OCI-LY1 (cell line): ENCODE measurements at regions not wholly inside any gene's neighbourhood (a gene's known extent, or its start where the extent isn't known, plus 50 kb on each side); places are given as distances from the start of the nearest gene placed in this dataset.

Experiments
- H2AFZ ChIP-seq: fragments of 200-600 bp; sonication (generic), shearing (Covaris generic); 2 replicates; pipeline ENCODE4 v1.6.0; 2014; ENCODE audit warnings: antibody characterized with exemption, mild to moderate bottlenecking, low read length
- H3F3A ChIP-seq: fragments of 200-600 bp; sonication (generic), shearing (Covaris generic); 2 replicates; pipeline ENCODE4 v1.6.0; 2014; ENCODE audit warnings: mild to moderate bottlenecking, antibody characterized with exemption, low read length, moderate library complexity; ENCODE audit not compliant: insufficient read depth
- H3K27ac ChIP-seq: fragments of 200-600 bp; sonication (generic); 2 replicates; pipeline ENCODE4 v1.5.1; 2014; ENCODE audit warnings: low read length, mixed run types, mild to moderate bottlenecking, low read depth; ENCODE audit not compliant: poor library complexity, severe bottlenecking
- H3K27me3 ChIP-seq: fragments of 200-600 bp; sonication (generic); 2 replicates; pipeline ENCODE4 v1.6.0; 2014; ENCODE audit warnings: antibody characterized with exemption, mild to moderate bottlenecking, low read length, moderate library complexity; ENCODE audit not compliant: insufficient read depth
- H3K36me3 ChIP-seq: fragments of 200-600 bp; sonication (generic); 2 replicates; pipeline ENCODE4 v1.6.1; 2014; ENCODE audit warnings: mild to moderate bottlenecking, antibody characterized with exemption, low read length, moderate library complexity, mixed read lengths; ENCODE audit not compliant: insufficient read depth
- H3K4me1 ChIP-seq: fragments of 200-600 bp; sonication (generic); 2 replicates; pipeline ENCODE4 v1.5.1; 2014; ENCODE audit warnings: mild to moderate bottlenecking, low read length, moderate library complexity; ENCODE audit not compliant: insufficient read depth, severe bottlenecking
- H3K4me2 ChIP-seq: fragments of 200-600 bp; sonication (generic), shearing (Covaris generic); 2 replicates; pipeline ENCODE4 v1.6.1; 2014; ENCODE audit warnings: low read length
- H3K4me3 ChIP-seq: fragments of 200-600 bp; sonication (generic); 2 replicates; pipeline ENCODE4 v1.5.1; 2014; ENCODE audit warnings: low read length, low read depth, mild to moderate bottlenecking, mixed read lengths; ENCODE audit not compliant: poor library complexity, severe bottlenecking
- H3K79me2 ChIP-seq: fragments of 200-600 bp; shearing (Covaris generic); 2 replicates; pipeline ENCODE4 v1.6.1; 2016; ENCODE audit warnings: mixed run types, low read length, mixed read lengths; ENCODE audit not compliant: insufficient read depth
- H3K9ac ChIP-seq: fragments of 200-600 bp; sonication (generic), shearing (Covaris generic); 2 replicates; pipeline ENCODE4 v1.6.1; 2014; ENCODE audit warnings: mild to moderate bottlenecking, low read length, mixed read lengths
- H3K9me2 ChIP-seq: fragments of 200-600 bp; sonication (generic), shearing (Covaris generic); 2 replicates; pipeline ENCODE4 v1.6.1; 2014; ENCODE audit warnings: low read depth, mild to moderate bottlenecking, low read length, mixed read lengths
- H3K9me3 ChIP-seq: fragments of 200-600 bp; shearing (Covaris generic); 2 replicates; pipeline ENCODE4 v1.6.1; 2014; ENCODE audit warnings: low read length, mixed read lengths
- H4K20me1 ChIP-seq: fragments of 200-600 bp; sonication (generic), shearing (Covaris generic); 2 replicates; pipeline ENCODE4 v1.6.0; 2016; ENCODE audit warnings: mild to moderate bottlenecking, low read length; ENCODE audit not compliant: insufficient read depth
- EZH2 ChIP-seq: fragments of 200-600 bp; sonication (generic), shearing (Covaris generic); IDR thresholded peaks from 2 replicates; pipeline ENCODE4 v1.8.0; 2017; ENCODE audit warnings: borderline replicate concordance, mixed run types, mild to moderate bottlenecking, antibody characterized with exemption, low read length, moderate library complexity, mixed read lengths
- TF ChIP-seq, protein P1 (sequence below): fragments of 200-600 bp; sonication (generic), shearing (Covaris generic); IDR thresholded peaks from 2 replicates; pipeline ENCODE4 v1.5.1; 2017; ENCODE audit warnings: mild to moderate bottlenecking, antibody characterized with exemption, low read length, moderate library complexity, mixed read lengths

DNA sequence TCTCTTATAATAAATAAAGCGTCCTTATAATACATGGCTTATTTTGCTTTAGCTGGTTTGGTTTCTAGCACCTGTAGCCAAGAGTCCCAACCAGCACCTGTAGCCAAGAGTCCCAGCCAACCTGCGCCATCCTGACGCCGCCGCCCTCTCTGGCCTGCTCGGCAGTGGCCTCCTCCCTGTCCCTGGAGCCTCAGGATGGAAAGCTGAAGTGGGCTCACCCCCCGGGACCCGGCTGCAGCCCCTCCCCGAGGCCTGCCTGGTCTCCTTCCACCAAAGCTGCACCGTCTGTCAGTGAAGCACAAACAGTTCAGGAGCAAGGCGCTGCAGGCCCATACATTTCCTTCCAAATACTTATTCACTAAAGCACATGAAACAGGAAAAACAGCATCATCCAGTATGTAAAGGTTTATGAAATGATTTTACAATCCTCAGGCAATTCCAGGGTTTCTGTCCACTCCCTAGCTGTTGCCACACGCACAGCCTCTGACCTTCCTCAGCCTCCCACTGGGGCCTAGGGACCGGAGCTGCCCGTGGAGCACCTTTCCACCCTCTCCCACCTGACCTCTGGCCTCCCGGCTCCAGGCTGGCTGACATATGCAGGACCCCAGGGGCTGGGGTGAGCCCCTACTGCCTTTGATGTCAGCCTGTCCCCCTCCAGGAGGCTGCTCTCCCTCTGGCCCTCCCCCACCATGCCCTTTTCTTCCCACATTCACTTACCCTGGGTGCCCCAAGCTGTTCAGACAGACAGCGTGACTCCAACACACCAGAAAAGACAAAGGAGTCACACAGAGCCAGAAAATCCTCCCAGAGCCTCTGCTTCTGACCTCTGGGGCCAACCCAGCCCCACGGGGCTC lies 149.6 kb upstream of the PPP2R2D start:
- TF ChIP-seq, protein P1, sequence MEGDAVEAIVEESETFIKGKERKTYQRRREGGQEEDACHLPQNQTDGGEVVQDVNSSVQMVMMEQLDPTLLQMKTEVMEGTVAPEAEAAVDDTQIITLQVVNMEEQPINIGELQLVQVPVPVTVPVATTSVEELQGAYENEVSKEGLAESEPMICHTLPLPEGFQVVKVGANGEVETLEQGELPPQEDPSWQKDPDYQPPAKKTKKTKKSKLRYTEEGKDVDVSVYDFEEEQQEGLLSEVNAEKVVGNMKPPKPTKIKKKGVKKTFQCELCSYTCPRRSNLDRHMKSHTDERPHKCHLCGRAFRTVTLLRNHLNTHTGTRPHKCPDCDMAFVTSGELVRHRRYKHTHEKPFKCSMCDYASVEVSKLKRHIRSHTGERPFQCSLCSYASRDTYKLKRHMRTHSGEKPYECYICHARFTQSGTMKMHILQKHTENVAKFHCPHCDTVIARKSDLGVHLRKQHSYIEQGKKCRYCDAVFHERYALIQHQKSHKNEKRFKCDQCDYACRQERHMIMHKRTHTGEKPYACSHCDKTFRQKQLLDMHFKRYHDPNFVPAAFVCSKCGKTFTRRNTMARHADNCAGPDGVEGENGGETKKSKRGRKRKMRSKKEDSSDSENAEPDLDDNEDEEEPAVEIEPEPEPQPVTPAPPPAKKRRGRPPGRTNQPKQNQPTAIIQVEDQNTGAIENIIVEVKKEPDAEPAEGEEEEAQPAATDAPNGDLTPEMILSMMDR = no peak
- no peak for TF ChIP-seq EZH2
- H3K9ac ChIP-seq = no peak overlapping the region
- no peak overlapping the region for H2AFZ ChIP-seq
- no peaks in the 10 kb centered on the region for H3K79me2 ChIP-seq
- H3K27ac ChIP-seq = no peak overlapping the region
- H3K4me3 ChIP-seq = no peak overlapping the region
- no peaks in the 10 kb centered on the region for H4K20me1 ChIP-seq
- H3K36me3 ChIP-seq = no peaks in the 10 kb centered on the region
- no peaks in the 10 kb centered on the region for H3K9me2 ChIP-seq
- no peaks in the 10 kb centered on the region for H3F3A ChIP-seq
- H3K9me3 ChIP-seq = no peaks in the 10 kb centered on the region
- H3K27me3 ChIP-seq = no peaks in the 10 kb centered on the region
- H3K4me1 ChIP-seq = no peaks in the 10 kb centered on the region
- no peak overlapping the region for H3K4me2 ChIP-seq

DNA sequence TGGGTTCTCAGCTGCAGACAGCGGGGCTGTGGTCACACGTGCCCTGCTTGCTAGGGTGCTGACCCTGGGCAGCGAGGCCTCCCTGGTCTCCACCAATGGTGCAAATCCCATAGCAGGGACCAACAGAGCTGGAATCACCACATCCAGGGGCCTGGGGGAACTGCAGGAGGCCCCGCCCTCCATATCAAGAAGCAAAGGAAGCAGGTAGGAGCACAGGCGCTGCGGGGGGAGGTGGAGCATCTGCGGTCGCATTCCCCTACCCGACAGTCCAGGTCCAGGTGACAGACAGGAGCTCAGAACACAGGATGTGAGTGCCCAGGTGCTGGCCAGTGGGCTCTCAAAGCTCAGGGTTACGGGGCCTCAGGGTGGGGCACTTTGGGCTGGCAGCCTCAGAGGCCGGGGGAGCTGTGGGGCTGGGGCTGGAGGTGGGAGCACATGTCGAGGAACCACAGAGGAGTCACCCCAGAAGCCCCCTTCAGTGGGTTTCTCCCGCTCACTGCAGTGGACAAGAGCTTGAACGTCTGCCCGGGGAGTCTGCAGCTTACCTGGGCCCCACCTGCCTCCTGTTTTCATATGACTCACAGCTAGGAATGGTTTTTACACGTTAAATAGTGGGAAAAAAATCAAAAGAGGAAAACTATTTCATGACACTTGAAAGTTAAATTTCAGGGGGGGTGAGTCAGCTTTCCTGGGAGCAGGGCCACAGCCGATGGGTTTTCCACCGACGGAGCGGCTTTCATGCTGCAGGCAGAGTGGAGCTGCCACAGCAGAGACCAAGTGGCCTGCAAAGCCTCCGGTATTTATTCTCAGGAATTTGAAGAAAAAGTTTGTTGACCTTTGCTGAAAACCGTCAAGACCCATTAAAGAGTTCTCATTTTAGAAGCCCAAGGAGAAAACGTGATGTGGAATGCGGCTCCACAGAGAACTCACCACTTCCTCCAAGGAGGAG lies 148.7 kb upstream of the PPP2R2D start:
- Histone ChIP-seq H3K4me3 (no peak overlapping the region), H3K27ac (no peak overlapping the region), H3K9ac (no peak overlapping the region), H3K36me3 (no peaks in the 10 kb centered on the region), H3K79me2 (no peaks in the 10 kb centered on the region), H4K20me1 (no peaks in the 10 kb centered on the region), H3K9me2 (no peaks in the 10 kb centered on the region), H3K9me3 (no peaks in the 10 kb centered on the region), H3K27me3 (no peaks in the 10 kb centered on the region), H3K4me2 (no peak overlapping the region), H2AFZ (no peak overlapping the region), H3K4me1 (no peaks in the 10 kb centered on the region), H3F3A (no peaks in the 10 kb centered on the region)
- no peak for TF ChIP-seq EZH2
- TF ChIP-seq, protein P1 = no peak

DNA sequence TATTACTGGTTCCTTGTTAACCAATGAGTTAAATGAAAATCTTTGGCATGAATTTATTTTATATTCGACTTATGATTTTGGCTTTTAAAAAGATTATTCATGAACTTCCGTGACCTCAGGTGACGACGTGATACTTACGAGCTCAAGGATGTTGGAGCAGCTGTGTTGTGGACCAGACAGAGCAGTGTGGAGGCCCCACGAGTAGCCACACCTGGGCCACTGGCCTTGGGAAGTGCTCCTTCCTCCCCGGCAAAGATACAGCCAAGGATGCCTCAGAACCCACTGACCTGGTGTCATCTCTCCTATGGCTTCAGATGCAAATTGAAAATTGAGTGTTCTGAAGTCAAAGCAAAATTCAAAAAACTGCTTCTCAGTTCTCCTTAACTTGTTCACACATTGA lies 147.5 kb upstream of the PPP2R2D start:
- no peaks in the 10 kb centered on the region for H3K79me2 ChIP-seq
- H3K4me3 ChIP-seq = no peak overlapping the region
- no peaks in the 10 kb centered on the region for H3F3A ChIP-seq
- TF ChIP-seq EZH2 = no peak
- TF ChIP-seq, protein P1 = no peak
- H3K36me3 ChIP-seq = no peaks in the 10 kb centered on the region
- no peak overlapping the region for H2AFZ ChIP-seq
- no peak overlapping the region for H3K9ac ChIP-seq
- H3K4me2 ChIP-seq = no peak overlapping the region
- no peaks in the 10 kb centered on the region for H3K27me3 ChIP-seq
- H4K20me1 ChIP-seq = no peaks in the 10 kb centered on the region
- H3K27ac ChIP-seq = no peak overlapping the region
- no peaks in the 10 kb centered on the region for H3K4me1 ChIP-seq
- no peaks in the 10 kb centered on the region for H3K9me3 ChIP-seq
- no peaks in the 10 kb centered on the region for H3K9me2 ChIP-seq
